GM23338 (cell line): ENCODE measurements at regions not wholly inside any gene's neighbourhood (a gene's known extent, or its start where the extent isn't known, plus 50 kb on each side); places are given as distances from the start of the nearest gene placed in this dataset.

ENCODE experiments used
- ATAC-seq: fragments of 200-7000 bp; cut with Tn5 transposase; 3 replicates; pipeline ENCODE4 v1.9.1; 2020
- DNase-seq: peaks from one replicate; pipeline ENCODE4 v3.0.0-alpha.2; 2015; ENCODE audit warnings: low spot score
- H2AFZ ChIP-seq: fragments of 200-600 bp; sonication (generic); 2 replicates; pipeline ENCODE4 v1.8.0; 2016; ENCODE audit warnings: antibody characterized with exemption, mild to moderate bottlenecking, moderate library complexity
- H3F3A ChIP-seq: fragments of 200-600 bp; sonication (generic); replicated peaks from 2 replicates; pipeline ENCODE4 v1.8.0; 2017; ENCODE audit warnings: antibody characterized with exemption, mixed run types, low read depth
- H3K27ac ChIP-seq: fragments of 200-600 bp; sonication (generic); 2 replicates; pipeline ENCODE4 v1.6.1; 2016; ENCODE audit warnings: low read depth
- H3K27me3 ChIP-seq: fragments of 200-600 bp; sonication (generic); 2 replicates; pipeline ENCODE4 v1.8.0; 2016; ENCODE audit warnings: mild to moderate bottlenecking, mixed run types, moderate library complexity; ENCODE audit not compliant: insufficient read depth
- H3K36me3 ChIP-seq: fragments of 200-600 bp; sonication (generic); 2 replicates; pipeline ENCODE4 v1.8.0; 2016; ENCODE audit warnings: mild to moderate bottlenecking; ENCODE audit not compliant: insufficient read depth
- H3K4me1 ChIP-seq: fragments of 200-600 bp; sonication (generic); 2 replicates; pipeline ENCODE4 v1.8.0; 2016; ENCODE audit warnings: mild to moderate bottlenecking, moderate library complexity; ENCODE audit not compliant: insufficient read depth
- H3K4me2 ChIP-seq: fragments of 200-600 bp; sonication (generic); 2 replicates; pipeline ENCODE4 v1.7.1; 2017; ENCODE audit warnings: mixed run types
- H3K4me3 ChIP-seq: fragments of 200-600 bp; sonication (generic); 2 replicates; pipeline ENCODE4 v1.6.1; 2016; ENCODE audit warnings: mixed run types
- H3K79me2 ChIP-seq: fragments of 200-600 bp; sonication (generic); replicated peaks from 2 replicates; pipeline ENCODE4 v1.8.0; 2017; ENCODE audit warnings: mild to moderate bottlenecking; ENCODE audit not compliant: insufficient read depth
- H3K9me2 ChIP-seq: fragments of 200-600 bp; sonication (generic); 2 replicates; pipeline ENCODE4 v1.8.0; 2017; ENCODE audit not compliant: insufficient read depth
- H4K20me1 ChIP-seq: fragments of 200-600 bp; sonication (generic); replicated peaks from 2 replicates; pipeline ENCODE4 v1.8.0; 2017; ENCODE audit warnings: mild to moderate bottlenecking; ENCODE audit not compliant: insufficient read depth
- H3K27ac Mint-ChIP-seq: 2 replicates; pipeline ENCODE4 v1.8.0; 2020; ENCODE audit warnings: inconsistent platforms, mild to moderate bottlenecking, moderate library complexity, mixed read lengths
- H3K27me3 Mint-ChIP-seq: 3 replicates; pipeline ENCODE4 v1.8.0; 2022; ENCODE audit warnings: low read depth, mild to moderate bottlenecking, moderate library complexity, mixed read lengths, inconsistent platforms; ENCODE audit not compliant: insufficient read depth, poor library complexity
- H3K36me3 Mint-ChIP-seq: 3 replicates; pipeline ENCODE4 v1.8.0; 2021; ENCODE audit warnings: low read depth, mild to moderate bottlenecking, inconsistent platforms, moderate library complexity, mixed read lengths
- H3K4me1 Mint-ChIP-seq: 3 replicates; pipeline ENCODE4 v1.8.0; 2020; ENCODE audit warnings: mild to moderate bottlenecking, inconsistent platforms, mixed read lengths
- H3K4me3 Mint-ChIP-seq: 3 replicates; pipeline ENCODE4 v1.8.0; 2021; ENCODE audit warnings: moderate library complexity, mild to moderate bottlenecking, inconsistent platforms, mixed read lengths
- H3K9me3 Mint-ChIP-seq: 3 replicates; pipeline ENCODE4 v1.8.0; 2020; ENCODE audit warnings: moderate library complexity, mild to moderate bottlenecking, inconsistent platforms, mixed read lengths
- CREB1 ChIP-seq: fragments of 250-450 bp; sonication (Bioruptor Pico); IDR thresholded peaks from 2 replicates; pipeline ENCODE4 v1.5.0; 2020; ENCODE audit warnings: low read depth, mild to moderate bottlenecking, moderate library complexity
- CTCF ChIP-seq, 2 experiments: fragments of 200-600 bp in 1 of 2; sonication (generic) in 1 of 2; conservative IDR thresholded peaks; 2 replicates each; pipeline versions ENCODE4 v1.5.1 to v1.6.1; 2016 to 2017; ENCODE audit warnings: antibody characterized with exemption in 2 of 2, low read depth in 2 of 2, mild to moderate bottlenecking in 2 of 2, moderate library complexity in 1 of 2
- EZH2phosphoT487 ChIP-seq: fragments of 200-600 bp; sonication (generic); IDR thresholded peaks from one replicate; pipeline ENCODE4 v1.8.1; 2018; ENCODE audit warnings: antibody characterized with exemption; ENCODE audit not compliant: unreplicated experiment
- JUNB ChIP-seq: IDR thresholded peaks from one replicate; pipeline ENCODE4 v1.6.1; 2016; ENCODE audit warnings: antibody characterized with exemption; ENCODE audit not compliant: unreplicated experiment
- NANOG ChIP-seq: IDR thresholded peaks from 2 replicates; pipeline ENCODE4 v1.6.1; 2016; ENCODE audit warnings: antibody characterized with exemption, borderline replicate concordance
- POLR2AphosphoS5 ChIP-seq: IDR thresholded peaks from 2 replicates; pipeline ENCODE4 v1.6.1; 2016; ENCODE audit warnings: antibody characterized with exemption, low read depth
- REST ChIP-seq: IDR thresholded peaks from one replicate; pipeline ENCODE4 v1.6.1; 2018; ENCODE audit warnings: antibody characterized with exemption; ENCODE audit not compliant: unreplicated experiment
- STAT1 ChIP-seq: IDR thresholded peaks from one replicate; pipeline ENCODE4 v1.6.1; 2016; ENCODE audit warnings: antibody characterized with exemption; ENCODE audit not compliant: unreplicated experiment
- ZNF114 ChIP-seq: fragments of 250-450 bp; sonication (Bioruptor Pico); IDR thresholded peaks from 2 replicates; pipeline ENCODE4 v1.5.0; 2020; ENCODE audit warnings: mild to moderate bottlenecking, moderate library complexity
- ZNF331 ChIP-seq: fragments of 250-450 bp; sonication (Bioruptor Pico); IDR thresholded peaks from 2 replicates; pipeline ENCODE4 v1.5.0; 2020; ENCODE audit warnings: low read depth, mild to moderate bottlenecking, moderate library complexity
- TF ChIP-seq, protein P1 (sequence below): fragments of 250-450 bp; sonication (Bioruptor Pico); IDR thresholded peaks from 2 replicates; pipeline ENCODE4 v1.5.0; 2020; ENCODE audit warnings: mild to moderate bottlenecking, moderate library complexity

GRCh38 chr20:51985013-51985415, 182.7 kb upstream of the SALL4 start (continued):
- TF ChIP-seq CTCF (conservative IDR thresholded peaks at IDR 0.05; ENCODE audit: low read depth in 2 of 2) (no peak), POLR2AphosphoS5 (no peak), JUNB (no peak), ZNF114 (CRISPR knock-in tag) (no peak), NANOG (no peak), STAT1 (no peak), REST (no peak), ZNF331 (no peak)

DNA sequence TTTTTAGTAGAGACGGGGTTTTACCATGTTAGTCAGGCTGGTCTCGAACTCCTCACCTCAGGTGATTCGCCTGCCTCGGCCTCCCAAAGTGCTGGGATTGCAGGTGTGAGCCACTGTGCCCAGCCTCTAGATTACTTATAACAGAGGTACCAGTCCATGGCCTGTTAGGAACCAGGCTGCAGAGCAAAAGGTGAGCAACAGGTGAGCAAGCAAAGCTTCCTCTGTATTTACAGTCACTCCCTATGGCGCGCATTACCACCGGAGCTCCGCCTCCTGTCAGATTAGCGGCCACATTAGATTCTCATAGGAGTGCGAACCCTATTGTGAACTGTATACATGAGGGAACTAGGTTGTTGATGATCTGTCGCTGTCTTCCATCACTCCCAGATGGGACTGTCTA, 178.0 kb upstream of the SALL4 start:
- H3K27ac Mint-ChIP-seq, result no peak overlapping the region
- H4K20me1 ChIP-seq, result no peaks in the 10 kb centered on the region
- H3K36me3 ChIP-seq, result peaks cover 7% of the 10 kb centered on the region; the same call in 1 of the 2 replicates
- ATAC-seq (no peak), DNase-seq (no peak)
- no peak overlapping the region for H2AFZ ChIP-seq
- no peaks in the 10 kb centered on the region for H3K9me2 ChIP-seq
- H3K27me3 ChIP-seq, result no peaks in the 10 kb centered on the region
- H3K4me3 Mint-ChIP-seq, result no peak overlapping the region
- H3K79me2 ChIP-seq, result no peaks in the 10 kb centered on the region
- H3K4me2 ChIP-seq, result no peak overlapping the region
- H3K4me1 ChIP-seq, result no peaks in the 10 kb centered on the region; the same call in 1 of the 2 replicates
- peaks cover 28% of the 10 kb centered on the region for H3K9me3 Mint-ChIP-seq
- H3K27ac ChIP-seq, result no peak overlapping the region
- H3K4me1 Mint-ChIP-seq, result peaks cover 7% of the 10 kb centered on the region
- peaks cover 5% of the 10 kb centered on the region for H3K27me3 Mint-ChIP-seq
- no peak overlapping the region for H3K4me3 ChIP-seq
- H3F3A ChIP-seq, result no peaks in the 10 kb centered on the region
- peaks cover 18% of the 10 kb centered on the region for H3K36me3 Mint-ChIP-seq
- TF ChIP-seq, protein P1, sequence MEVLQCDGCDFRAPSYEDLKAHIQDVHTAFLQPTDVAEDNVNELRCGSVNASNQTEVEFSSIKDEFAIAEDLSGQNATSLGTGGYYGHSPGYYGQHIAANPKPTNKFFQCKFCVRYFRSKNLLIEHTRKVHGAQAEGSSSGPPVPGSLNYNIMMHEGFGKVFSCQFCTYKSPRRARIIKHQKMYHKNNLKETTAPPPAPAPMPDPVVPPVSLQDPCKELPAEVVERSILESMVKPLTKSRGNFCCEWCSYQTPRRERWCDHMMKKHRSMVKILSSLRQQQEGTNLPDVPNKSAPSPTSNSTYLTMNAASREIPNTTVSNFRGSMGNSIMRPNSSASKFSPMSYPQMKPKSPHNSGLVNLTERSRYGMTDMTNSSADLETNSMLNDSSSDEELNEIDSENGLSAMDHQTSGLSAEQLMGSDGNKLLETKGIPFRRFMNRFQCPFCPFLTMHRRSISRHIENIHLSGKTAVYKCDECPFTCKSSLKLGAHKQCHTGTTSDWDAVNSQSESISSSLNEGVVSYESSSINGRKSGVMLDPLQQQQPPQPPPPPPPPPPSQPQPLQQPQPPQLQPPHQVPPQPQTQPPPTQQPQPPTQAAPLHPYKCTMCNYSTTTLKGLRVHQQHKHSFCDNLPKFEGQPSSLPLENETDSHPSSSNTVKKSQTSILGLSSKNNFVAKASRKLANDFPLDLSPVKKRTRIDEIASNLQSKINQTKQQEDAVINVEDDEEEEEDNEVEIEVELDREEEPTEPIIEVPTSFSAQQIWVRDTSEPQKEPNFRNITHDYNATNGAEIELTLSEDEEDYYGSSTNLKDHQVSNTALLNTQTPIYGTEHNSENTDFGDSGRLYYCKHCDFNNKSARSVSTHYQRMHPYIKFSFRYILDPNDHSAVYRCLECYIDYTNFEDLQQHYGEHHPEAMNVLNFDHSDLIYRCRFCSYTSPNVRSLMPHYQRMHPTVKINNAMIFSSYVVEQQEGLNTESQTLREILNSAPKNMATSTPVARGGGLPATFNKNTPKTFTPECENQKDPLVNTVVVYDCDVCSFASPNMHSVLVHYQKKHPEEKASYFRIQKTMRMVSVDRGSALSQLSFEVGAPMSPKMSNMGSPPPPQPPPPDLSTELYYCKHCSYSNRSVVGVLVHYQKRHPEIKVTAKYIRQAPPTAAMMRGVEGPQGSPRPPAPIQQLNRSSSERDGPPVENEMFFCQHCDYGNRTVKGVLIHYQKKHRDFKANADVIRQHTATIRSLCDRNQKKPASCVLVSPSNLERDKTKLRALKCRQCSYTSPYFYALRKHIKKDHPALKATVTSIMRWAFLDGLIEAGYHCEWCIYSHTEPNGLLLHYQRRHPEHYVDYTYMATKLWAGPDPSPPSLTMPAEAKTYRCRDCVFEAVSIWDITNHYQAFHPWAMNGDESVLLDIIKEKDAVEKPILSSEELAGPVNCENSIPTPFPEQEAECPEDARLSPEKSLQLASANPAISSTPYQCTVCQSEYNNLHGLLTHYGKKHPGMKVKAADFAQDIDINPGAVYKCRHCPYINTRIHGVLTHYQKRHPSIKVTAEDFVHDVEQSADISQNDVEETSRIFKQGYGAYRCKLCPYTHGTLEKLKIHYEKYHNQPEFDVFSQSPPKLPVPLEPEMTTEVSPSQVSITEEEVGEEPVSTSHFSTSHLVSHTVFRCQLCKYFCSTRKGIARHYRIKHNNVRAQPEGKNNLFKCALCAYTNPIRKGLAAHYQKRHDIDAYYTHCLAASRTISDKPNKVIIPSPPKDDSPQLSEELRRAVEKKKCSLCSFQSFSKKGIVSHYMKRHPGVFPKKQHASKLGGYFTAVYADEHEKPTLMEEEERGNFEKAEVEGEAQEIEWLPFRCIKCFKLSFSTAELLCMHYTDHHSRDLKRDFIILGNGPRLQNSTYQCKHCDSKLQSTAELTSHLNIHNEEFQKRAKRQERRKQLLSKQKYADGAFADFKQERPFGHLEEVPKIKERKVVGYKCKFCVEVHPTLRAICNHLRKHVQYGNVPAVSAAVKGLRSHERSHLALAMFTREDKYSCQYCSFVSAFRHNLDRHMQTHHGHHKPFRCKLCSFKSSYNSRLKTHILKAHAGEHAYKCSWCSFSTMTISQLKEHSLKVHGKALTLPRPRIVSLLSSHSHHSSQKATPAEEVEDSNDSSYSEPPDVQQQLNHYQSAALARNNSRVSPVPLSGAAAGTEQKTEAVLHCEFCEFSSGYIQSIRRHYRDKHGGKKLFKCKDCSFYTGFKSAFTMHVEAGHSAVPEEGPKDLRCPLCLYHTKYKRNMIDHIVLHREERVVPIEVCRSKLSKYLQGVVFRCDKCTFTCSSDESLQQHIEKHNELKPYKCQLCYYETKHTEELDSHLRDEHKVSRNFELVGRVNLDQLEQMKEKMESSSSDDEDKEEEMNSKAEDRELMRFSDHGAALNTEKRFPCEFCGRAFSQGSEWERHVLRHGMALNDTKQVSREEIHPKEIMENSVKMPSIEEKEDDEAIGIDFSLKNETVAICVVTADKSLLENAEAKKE (CRISPR knock-in tag), result no peak
- TF ChIP-seq CREB1 (no peak), ZNF114 (CRISPR knock-in tag) (no peak), REST (no peak), EZH2phosphoT487 (no peak)
